Activated T-cell treated with anti-CD3 and anti-CD28 coated beads, Interleukin-2, amount 50 U/mL, for 48 hours (primary cell): ENCODE measurements at regions not wholly inside any gene's neighbourhood (a gene's known extent, or its start where the extent isn't known, plus 50 kb on each side); places are given as distances from the start of the nearest gene placed in this dataset.
"Not testable (repeated sequence)": the region's sequence is repeated elsewhere in the genome, so short reads cannot be mapped to it uniquely, and the experiment has no call there.

Source experiments
- DNase-seq, 2 experiments: peaks; one replicate each; pipeline ENCODE4 v3.0.0-alpha.2; 2020

- DNase-seq, result no peak
These were observed 259.7 kb upstream of the PLET1 start for GRCh38 chr11:112520354-112520753.

DNA sequence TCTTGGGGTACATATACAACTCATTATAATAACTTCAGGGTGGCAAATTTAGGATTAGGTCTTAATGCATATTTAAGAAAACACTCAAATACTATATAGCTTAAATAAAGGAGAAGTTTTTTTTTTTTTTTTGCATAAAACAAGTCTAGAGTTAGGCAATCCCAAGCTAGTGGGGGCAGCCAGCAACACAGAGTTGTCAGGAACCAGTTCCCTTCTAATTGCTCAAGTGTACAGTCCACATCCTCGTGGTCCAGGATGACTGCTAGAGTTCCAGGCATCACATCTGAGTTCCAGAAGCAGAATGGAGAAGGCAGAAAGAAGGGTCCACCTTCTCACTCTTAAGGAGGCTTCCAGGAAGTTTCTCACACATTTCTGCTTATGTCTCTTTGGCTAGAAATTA is 261.9 kb upstream of the PLET1 start:
- no peak for DNase-seq

- DNase-seq, result no peak
These were observed 262.4 kb upstream of the PLET1 start for GRCh38 chr11:112523031-112523430.

GRCh38 chr11:112523477-112523876 is 262.8 kb upstream of the PLET1 start:
- DNase-seq, result no peak

DNA sequence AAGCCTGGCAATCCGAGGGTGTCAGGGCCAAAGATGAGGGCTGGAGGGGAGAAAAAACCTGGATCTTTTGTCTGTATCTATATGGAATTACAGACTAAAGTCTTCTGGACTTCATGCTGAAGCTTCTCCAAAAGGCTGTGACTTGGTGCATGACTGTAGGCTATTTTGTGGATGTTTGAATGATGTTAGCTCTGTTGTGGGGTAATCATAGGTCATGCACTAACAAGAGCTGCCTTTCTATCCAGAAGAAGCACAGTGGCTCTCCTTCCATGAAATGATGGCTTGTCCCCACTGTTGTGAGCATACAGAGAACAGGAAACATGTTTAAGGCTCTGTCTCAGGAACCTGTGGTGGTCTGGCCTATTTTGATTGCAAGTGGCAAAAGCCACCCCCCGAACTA is 263.3 kb upstream of the PLET1 start:
- no peak for DNase-seq

GRCh38 chr11:112524798-112525197 is 264.1 kb upstream of the PLET1 start:
- no peak for DNase-seq

DNA sequence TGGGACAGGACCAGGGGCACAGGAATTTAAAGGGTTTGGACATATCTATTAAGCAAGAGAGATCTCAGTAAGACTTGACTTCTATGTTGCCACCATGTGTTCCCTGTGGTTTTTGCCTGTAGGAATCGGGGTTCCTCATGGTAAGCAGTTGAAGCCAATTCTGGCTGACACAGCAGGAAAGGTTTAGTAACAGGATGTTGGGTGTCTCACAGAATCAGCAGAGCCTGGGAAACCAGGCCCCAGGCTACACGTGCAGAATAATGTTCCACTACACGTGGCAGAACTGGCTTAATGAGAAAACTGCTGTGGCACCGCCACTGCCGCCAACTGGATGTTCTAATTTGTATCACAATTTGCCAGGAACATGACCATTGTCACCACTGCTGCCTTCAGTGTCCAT is 264.6 kb upstream of the PLET1 start:
- DNase-seq, result no peak

GRCh38 chr11:112525844-112526590 is 265.4 kb upstream of the PLET1 start:
- DNase-seq, result no peak

GRCh38 chr11:112526699-112527416 is 266.2 kb upstream of the PLET1 start:
- peak in 1 of 2 experiments; percentile 36 for DNase-seq

DNA sequence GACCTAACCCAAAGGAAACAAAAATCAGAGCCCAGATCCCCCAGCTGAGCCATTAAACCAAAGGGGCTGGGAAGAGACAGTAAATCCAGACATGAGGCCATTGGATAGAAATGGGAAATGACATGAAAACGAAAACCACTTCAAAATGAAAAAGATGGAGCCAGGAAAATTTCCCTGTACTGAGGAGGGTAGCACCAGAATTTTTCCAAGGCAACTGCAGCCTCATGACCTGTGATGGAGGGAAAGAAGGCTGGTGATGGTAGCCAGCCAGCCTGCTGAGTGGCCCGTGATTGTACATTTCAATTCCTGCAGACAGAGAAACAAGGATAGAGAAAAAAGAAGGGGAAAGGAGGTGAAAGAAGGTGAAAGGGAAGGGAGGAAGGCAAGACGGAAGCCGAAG is 268.4 kb upstream of the PLET1 start:
- no peak for DNase-seq

DNA sequence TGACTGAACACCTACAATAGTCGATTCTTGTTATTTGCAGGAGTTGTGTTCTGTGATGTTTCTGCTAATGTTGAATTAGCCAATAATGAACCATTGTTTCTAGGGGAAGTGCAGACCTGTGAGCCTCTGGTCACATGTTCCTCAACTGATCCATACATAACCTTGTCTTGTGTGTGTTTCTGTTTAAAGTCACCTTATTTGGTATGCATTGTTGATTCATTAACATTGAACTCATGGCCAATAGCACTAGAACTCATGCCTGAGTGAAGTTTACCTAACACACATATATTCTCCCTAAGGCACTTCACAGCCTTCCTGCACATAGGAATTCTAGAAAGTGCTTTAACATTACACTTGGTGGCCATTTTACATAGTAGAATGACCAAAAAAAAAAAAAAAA is 271.8 kb upstream of the PLET1 start:
- DNase-seq, result no peak

DNA sequence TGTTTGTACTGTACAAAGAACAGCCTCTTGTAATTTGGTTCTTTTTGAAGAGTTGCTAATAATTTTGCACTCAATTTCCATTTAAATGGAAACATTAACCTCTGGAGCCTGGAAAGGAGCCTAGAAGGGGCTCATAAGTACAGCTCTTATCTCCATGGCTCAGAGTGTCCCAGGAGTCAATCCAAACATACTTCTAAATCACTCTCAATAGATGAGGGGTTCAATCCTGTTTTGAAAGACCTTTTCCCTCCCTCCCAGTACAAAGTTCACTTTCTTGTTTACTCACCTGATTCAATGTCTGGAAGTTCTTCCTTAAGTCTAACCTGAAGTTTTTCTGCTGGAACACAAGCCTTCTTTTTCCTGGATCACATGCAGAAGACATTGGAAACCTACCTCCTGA is 273.0 kb upstream of the PLET1 start:
- DNase-seq, result no peak

DNA sequence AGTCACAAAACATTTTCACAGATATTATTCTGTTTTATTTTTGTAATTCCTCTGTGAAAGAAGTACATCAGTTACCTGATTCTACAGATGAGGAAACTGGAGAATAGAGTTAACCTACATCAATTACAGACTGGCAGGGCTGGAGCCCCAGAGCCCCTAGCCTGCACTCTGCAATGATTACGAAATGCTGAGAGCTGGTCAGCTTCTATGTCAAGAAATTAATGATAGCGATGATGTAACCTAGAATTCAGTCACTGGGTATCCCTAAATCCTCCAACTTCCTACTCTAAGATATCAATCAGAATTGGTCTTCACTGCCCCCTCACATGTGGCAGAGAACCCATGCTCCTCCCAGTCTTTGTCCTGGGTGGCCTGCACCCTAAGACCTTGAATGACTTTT is 273.5 kb upstream of the PLET1 start:
- no peak for DNase-seq

- no peak for DNase-seq
These were observed 276.4 kb upstream of the PLET1 start for GRCh38 chr11:112537026-112537425.

DNA sequence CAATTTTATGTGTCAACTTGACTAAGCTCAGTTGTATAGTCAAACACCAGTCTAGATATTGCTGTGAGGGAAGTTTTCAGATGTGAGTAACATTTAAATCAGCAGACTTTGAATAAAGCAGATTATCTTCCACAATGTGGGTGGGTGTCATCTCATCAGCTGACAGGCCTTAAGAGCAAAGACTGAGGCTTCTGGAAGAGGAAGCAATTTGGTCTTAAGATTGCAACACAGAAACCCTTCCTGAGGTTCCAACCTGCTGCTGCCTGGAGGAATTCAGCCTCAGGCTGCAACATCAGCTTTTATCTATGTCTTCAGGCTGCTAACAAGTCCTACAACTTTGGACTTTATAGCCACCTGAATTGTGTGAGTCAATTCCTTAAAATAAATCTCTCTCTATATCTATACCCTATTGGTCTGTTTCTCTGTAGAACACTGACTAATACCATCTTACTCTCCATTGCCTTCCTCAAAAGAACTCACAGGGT is 277.2 kb upstream of the PLET1 start:
- DNase-seq, result no peak

GRCh38 chr11:112538534-112539280 is 278.0 kb upstream of the PLET1 start:
- no peak for DNase-seq

DNA sequence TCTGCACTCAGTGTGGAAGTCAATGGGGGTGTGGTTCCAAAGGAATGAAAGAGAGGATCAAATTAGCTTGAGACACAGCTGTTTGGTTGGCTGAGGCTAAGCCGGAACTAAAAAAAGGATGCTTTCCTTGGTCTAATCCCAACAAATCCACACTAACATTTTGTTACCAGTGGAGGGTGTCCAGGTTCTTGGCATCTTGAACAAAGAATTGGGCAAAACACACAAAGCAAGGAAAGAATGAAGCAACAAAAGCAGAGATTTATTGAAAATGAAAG is 278.6 kb upstream of the PLET1 start:
- not testable (repeated sequence) for DNase-seq

- no peak for DNase-seq
These were observed 279.1 kb upstream of the PLET1 start for GRCh38 chr11:112539741-112540140.

GRCh38 chr11:112540261-112540660 is 279.6 kb upstream of the PLET1 start:
- DNase-seq, result no peak

DNA sequence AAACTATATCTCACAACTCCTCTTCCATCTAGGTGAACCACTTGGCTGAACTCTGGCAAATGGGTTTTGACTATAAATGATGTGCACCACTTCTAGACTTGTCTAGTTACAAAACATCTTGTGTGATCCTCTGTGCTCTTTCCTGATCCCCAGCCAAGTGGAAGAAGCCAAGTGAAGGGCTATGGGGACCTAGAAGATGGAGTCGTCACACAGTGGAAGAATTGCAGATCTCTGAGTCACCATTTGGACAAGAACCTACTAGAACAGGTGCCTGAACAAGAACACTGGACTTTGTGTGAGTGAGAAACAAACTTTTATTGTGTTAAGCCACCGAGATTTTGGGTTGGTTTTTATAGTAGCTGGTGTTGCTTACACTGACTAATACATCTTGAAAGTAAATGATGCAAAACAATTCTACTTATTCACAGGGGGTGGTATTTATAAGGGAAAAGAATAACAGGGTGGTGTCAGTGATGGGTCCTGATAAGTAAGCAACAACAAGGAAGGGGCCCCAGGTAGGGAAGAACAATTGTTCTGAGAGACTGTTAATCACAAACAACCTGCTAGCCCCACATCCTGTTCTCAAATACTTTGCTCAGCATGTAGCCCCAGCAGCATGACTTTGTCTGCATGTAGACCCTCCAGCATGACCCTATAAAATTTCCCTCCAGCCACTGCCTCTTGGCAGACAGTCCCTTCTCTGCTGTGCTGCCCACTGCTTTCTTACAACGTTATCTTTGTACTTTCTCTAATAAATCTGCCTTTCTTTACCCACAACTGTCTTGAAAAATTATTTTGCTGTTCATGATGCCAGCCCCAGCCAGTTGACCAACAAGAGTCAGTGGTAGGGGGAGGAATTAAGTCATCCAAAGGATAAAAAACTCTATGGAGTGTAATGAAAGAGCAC is 280.7 kb upstream of the PLET1 start:
- no peak for DNase-seq

DNA sequence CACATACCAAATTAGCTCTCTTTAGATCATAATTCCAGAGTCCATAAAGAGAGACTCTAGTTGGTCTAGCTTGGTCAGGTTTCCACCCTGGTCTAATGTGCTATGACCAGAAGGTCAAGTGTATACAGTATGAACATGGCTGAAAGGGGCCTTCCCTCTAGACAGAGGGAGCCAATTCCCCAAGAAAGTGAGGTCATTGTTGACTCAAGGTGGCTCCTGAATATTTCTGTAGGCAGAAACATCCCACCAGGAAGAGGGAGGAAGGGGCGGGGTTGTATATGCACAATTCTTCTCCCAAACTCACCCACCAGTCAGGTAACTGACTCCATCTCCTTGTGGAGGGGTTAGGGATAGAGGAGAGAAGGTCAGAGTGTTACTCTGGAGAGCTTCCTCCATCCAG is 281.8 kb upstream of the PLET1 start:
- no peak for DNase-seq

DNA sequence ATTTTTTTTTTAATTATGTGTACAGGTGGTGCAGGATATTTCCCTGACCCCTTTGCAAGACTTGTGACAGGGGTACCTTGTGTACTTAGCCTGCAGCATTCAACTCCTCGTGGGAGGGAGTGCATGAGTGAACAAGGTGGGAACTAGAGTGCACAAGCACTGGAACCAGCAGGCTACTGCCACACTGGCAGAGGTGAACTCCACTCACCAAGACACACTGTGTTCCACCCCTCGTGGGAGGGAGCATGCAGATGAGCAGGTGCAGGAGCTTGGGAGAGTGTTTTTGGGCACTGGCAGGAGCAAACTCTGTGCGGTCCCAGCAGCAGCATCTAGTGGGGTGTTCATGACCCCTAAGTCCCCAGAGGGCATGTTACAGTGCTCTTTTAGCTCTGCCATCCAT is 282.7 kb upstream of the PLET1 start:
- no peak for DNase-seq

- DNase-seq, result no peak
These were observed 288.0 kb upstream of the PLET1 start for GRCh38 chr11:112548641-112549040.
